Fibroblast of mammary gland (primary cell): ENCODE measurements at regions not wholly inside any gene's neighbourhood (a gene's known extent, or its start where the extent isn't known, plus 50 kb on each side); places are given as distances from the start of the nearest gene placed in this dataset.
A peak's percentile ranks its signal among the peaks of the same experiment; 100 is the strongest.

Experiments
- DNase-seq: peaks from one replicate; pipeline ENCODE4 v3.0.0-alpha.2; 2010; ENCODE audit warnings: low read depth
- H3K4me3 ChIP-seq: 2 replicates; pipeline ENCODE4 v1.5.1; 2011; ENCODE audit warnings: low read depth, mild to moderate bottlenecking, low read length, moderate library complexity; ENCODE audit not compliant: control insufficient read depth
- TF ChIP-seq, protein P1 (sequence below): conservative IDR thresholded peaks from 2 replicates; pipeline ENCODE4 v1.5.1; 2011; ENCODE audit warnings: low read depth, low read length, inconsistent platforms; ENCODE audit not compliant: control insufficient read depth, insufficient read depth

DNA sequence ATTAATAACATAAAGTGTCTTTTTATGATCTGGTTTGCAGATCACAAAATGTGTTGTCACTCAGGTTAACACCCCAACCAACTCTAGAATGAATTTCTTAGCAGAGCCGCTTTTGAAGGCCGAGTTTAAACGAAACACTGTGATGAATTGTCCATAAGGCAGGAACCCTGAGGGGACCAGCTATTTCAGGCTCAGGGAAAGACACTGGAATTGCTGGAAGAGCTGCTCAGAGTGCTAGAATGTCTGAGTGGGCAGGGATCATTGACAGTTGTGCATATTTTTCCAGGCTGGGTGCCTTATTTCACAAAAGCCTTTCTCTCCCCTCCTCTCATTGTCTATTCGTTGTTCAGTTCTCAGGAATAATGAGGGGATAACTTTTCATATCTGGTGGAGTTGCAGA, 68.7 kb upstream of the PRKG1 start:
- TF ChIP-seq, protein P1, sequence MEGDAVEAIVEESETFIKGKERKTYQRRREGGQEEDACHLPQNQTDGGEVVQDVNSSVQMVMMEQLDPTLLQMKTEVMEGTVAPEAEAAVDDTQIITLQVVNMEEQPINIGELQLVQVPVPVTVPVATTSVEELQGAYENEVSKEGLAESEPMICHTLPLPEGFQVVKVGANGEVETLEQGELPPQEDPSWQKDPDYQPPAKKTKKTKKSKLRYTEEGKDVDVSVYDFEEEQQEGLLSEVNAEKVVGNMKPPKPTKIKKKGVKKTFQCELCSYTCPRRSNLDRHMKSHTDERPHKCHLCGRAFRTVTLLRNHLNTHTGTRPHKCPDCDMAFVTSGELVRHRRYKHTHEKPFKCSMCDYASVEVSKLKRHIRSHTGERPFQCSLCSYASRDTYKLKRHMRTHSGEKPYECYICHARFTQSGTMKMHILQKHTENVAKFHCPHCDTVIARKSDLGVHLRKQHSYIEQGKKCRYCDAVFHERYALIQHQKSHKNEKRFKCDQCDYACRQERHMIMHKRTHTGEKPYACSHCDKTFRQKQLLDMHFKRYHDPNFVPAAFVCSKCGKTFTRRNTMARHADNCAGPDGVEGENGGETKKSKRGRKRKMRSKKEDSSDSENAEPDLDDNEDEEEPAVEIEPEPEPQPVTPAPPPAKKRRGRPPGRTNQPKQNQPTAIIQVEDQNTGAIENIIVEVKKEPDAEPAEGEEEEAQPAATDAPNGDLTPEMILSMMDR: no peak

DNA sequence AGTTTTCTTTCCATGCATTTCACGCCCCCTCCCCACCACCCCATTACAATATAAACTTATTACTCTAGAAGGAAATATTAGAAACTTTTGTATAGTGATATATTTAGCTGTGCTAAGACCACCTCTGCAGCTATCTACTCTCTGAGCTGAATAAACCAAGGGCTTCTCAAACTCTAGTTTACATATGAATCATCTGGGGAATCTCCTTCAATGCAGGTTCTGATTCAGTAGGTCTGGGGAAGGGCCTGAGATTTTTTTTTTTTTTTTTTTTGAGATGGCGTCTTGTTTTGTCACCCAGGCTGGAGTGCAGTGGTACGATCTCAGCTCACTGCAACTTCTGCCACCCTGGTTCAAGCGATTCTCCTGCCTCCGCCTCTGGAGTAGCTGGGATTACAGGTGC, 67.6 kb upstream of the PRKG1 start:
- H3K4me3 ChIP-seq: no peak overlapping the region
- TF ChIP-seq, protein P1: no peak
- no peak for DNase-seq

More for the DNA sequence above, 68.7 kb upstream of the PRKG1 start:
- no peak for DNase-seq
- H3K4me3 ChIP-seq: no peak overlapping the region

DNA sequence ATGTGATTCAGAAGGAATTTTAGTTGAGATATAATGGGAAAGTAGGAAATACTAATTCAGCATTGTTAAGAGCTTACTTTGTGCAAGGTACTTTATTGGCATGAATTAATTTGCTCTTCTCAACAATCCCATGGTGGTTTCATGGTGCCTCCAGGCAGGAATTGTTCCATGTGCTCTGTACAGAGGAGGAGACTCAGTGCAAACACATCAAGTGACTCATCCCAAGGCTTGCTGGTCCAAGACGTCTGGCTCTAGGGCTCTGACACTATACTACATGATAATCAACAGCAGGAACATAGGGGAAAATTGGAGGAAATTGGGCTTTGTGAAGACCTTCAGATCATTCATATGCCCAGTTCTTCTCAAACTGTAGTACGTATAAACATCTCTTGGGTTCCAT, 66.5 kb upstream of the PRKG1 start:
- no peak overlapping the region for H3K4me3 ChIP-seq
- peak; percentile 69 for DNase-seq
- TF ChIP-seq, protein P1: no peak

DNA sequence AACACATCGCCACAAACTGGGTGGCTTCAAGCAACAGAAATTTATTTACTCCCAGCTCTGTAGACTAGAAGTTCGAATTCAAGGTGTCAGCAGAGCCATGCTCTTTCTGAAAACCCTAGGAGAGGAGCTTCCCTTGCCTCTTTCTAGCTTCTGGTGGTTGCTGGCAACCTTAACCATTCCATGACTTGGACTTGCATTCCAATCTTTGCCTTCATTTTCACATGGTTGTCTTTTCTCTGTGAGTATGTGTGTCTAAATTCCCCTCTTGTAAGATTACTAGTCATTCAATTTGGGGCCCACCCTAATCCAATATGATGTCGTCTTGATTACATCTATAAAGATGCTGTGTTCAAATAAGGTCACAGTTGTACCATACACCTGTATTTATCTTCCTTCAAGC, 65.9 kb upstream of the PRKG1 start:
- no peak overlapping the region for H3K4me3 ChIP-seq
- DNase-seq: no peak
- TF ChIP-seq, protein P1: no peak

DNA sequence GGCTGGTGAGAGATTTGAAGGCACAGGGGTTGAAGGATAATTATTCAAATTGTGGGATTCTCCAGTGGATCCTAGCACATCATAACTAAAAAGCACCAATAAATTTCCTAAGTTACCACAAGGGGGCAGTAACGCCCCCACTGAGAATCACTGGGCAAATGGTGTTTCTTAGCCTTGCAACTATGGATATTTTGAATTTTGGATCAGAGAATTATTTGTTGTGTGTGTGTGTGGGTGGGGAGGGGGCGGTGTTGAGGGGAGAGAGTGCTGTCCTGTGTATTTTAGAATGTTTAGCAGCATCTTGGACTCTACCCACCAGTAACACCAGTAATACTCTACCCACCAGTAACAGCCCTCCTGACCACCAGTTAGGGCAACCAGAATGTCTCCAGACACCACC, 63.3 kb upstream of the PRKG1 start:
- peak; percentile 62 for DNase-seq
- TF ChIP-seq, protein P1: peak; percentile 84
- no peak overlapping the region for H3K4me3 ChIP-seq

DNA sequence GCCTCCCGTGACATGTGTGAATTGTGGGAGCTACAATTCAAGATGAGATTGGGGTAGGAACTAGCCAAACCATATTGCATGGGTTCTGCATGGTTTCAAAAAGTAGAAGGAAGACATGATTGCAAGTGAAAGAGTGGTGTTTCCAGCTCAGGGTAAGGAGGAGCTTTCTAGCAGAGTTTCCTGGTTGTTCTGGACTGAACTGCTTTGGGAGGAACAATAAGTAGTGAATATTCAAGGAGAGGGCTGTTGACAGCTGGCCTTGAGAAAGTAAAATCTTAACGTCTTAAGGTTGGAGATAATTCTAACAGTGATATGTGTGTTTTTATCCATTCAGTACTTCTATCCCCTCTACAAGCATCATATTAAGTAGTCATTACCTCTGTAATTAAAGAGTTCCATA, 62.2 kb upstream of the PRKG1 start:
- DNase-seq: no peak
- TF ChIP-seq, protein P1: no peak

More for the DNA sequence above, 62.2 kb upstream of the PRKG1 start:
- H3K4me3 ChIP-seq: no peak overlapping the region
